GM12878 (cell line): ENCODE measurements at regions not wholly inside any gene's neighbourhood (a gene's known extent, or its start where the extent isn't known, plus 50 kb on each side); places are given as distances from the start of the nearest gene placed in this dataset.

Experiments used
- ATAC-seq: fragments of 200-7000 bp; cut with Tn5 transposase; 3 replicates; pipeline ENCODE4 v1.9.1; 2020; ENCODE audit warnings: mild to moderate bottlenecking, moderate library complexity
- BruUV-seq: library from RNA; stranded (reverse); fragments of 400-500 nt; replicated peaks from 2 replicates; lab custom pipeline; 2021; lab: Mats Ljungman, UMichigan
- CTCF ChIA-PET: fragments of 300-600 bp; sonication (Branson Sonifier 250); formaldehyde crosslinking; extraction: SDS; loops from one replicate; lab custom pipeline; 2021; ENCODE audit warnings: inconsistent platforms; lab: Yijun Ruan, JAX
- POLR2A ChIA-PET: fragments of 350-600 bp; formaldehyde crosslinking; extraction: SDS; loops from one replicate; lab custom pipeline; 2021; ENCODE audit warnings: inconsistent platforms; lab: Charles Lee
- RAD21 ChIA-PET: fragments of 300-600 bp; sonication (Branson Sonifier 250); formaldehyde crosslinking; loops from one replicate; lab custom pipeline; 2023; ENCODE audit warnings: antibody characterized with exemption; ENCODE audit not compliant: unreplicated experiment; lab: Charles Lee
- SMC1A ChIA-PET: fragments of 300-600 bp; sonication (Branson Sonifier 250); formaldehyde crosslinking; loops from one replicate; lab custom pipeline; 2023; ENCODE audit not compliant: unreplicated experiment, uncharacterized antibody; lab: Charles Lee
- DNase-seq: peaks from one replicate; pipeline ENCODE4 v3.0.0-alpha.2; 2011; ENCODE audit warnings: low read depth, low spot score
- FAIRE-seq: peaks from 3 replicates; lab custom pipeline; 2011; peaks lifted over from hg19 to GRCh38; lab: Jason Lieb, UNC
- H2AFZ ChIP-seq: 2 replicates; pipeline ENCODE4 v1.6.0; 2011; ENCODE audit warnings: low read depth, low read length, control low read depth; ENCODE audit not compliant: control insufficient read depth
- H3K27ac ChIP-seq: 2 replicates; pipeline ENCODE4 v1.5.1; 2011; ENCODE audit warnings: control low read depth; ENCODE audit not compliant: control insufficient read depth, insufficient read depth
- H3K27me3 ChIP-seq, 2 experiments: replicated peaks in 1 of 2; 2 replicates each; pipeline versions ENCODE4 v1.6.0 to v1.6.1; 2011; ENCODE audit warnings: low read length in 1 of 2; ENCODE audit not compliant: control insufficient read depth in 2 of 2, insufficient read depth in 2 of 2
- H3K36me3 ChIP-seq, 2 experiments: 2 replicates each; pipeline ENCODE4 v1.5.1; 2011; ENCODE audit warnings: low read length in 1 of 2; ENCODE audit not compliant: control insufficient read depth in 2 of 2, insufficient read depth in 2 of 2
- H3K4me1 ChIP-seq: 2 replicates; pipeline ENCODE4 v1.6.1; 2011; ENCODE audit warnings: mild to moderate bottlenecking, low read length, moderate library complexity, mixed read lengths; ENCODE audit not compliant: control insufficient read depth, insufficient read depth
- H3K4me2 ChIP-seq: 2 replicates; pipeline ENCODE4 v1.6.0; 2011; ENCODE audit warnings: control low read depth; ENCODE audit not compliant: control insufficient read depth, insufficient read depth
- H3K4me3 ChIP-seq: fragments of 200-600 bp; sonication (generic); 2 replicates; pipeline ENCODE4 v1.5.1; 2016
- H3K79me2 ChIP-seq: 2 replicates; pipeline ENCODE4 v1.6.0; 2011; ENCODE audit warnings: low read length; ENCODE audit not compliant: control insufficient read depth, insufficient read depth
- H3K9ac ChIP-seq: 2 replicates; pipeline ENCODE4 v1.8.0; 2011; ENCODE audit warnings: low read length, control low read depth, mixed read lengths; ENCODE audit not compliant: control insufficient read depth, insufficient read depth
- H3K9me3 ChIP-seq: replicated peaks from 3 replicates; pipeline ENCODE4 v1.5.1; 2011; ENCODE audit warnings: mild to moderate bottlenecking, low read length; ENCODE audit not compliant: control insufficient read depth, insufficient read depth
- H4K20me1 ChIP-seq: 2 replicates; pipeline ENCODE4 v1.6.0; 2011; ENCODE audit not compliant: control insufficient read depth, insufficient read depth
- EED ChIP-seq: sonication (generic); IDR thresholded peaks from 2 replicates; pipeline ENCODE4 v1.6.1; 2016; ENCODE audit warnings: antibody characterized with exemption, low read depth
- FOS ChIP-seq: IDR thresholded peaks from 3 replicates; pipeline ENCODE4 v1.6.1; 2011; ENCODE audit warnings: borderline replicate concordance; ENCODE audit not compliant: insufficient read length; ENCODE audit errors: extremely low read depth
- HDAC2 ChIP-seq: fragments of 200-600 bp; sonication (generic); IDR thresholded peaks from 2 replicates; pipeline ENCODE4 v1.6.1; 2017
- SPI1 ChIP-seq: IDR thresholded peaks from 2 replicates; pipeline ENCODE4 v1.6.1; 2011; ENCODE audit warnings: low read depth, mild to moderate bottlenecking, low read length, moderate library complexity, borderline replicate concordance; ENCODE audit not compliant: insufficient read depth
- SREBF2 ChIP-seq: IDR thresholded peaks from 2 replicates; pipeline ENCODE4 v1.6.1; 2012; ENCODE audit warnings: mild to moderate bottlenecking, low read length
- TARDBP ChIP-seq: IDR thresholded peaks from 2 replicates; pipeline ENCODE4 v1.6.1; 2016; ENCODE audit warnings: borderline replicate concordance
- ZBED1 ChIP-seq: IDR thresholded peaks from 2 replicates; pipeline ENCODE4 v1.6.1; 2016; ENCODE audit warnings: borderline replicate concordance
- ZNF207 ChIP-seq: fragments of 450-650 bp; IDR thresholded peaks from 2 replicates; pipeline ENCODE4 v1.6.1; 2014; ENCODE audit warnings: antibody characterized with exemption, mild to moderate bottlenecking, borderline replicate concordance
- ZNF217 ChIP-seq: fragments of 450-650 bp; IDR thresholded peaks from 2 replicates; pipeline ENCODE4 v1.6.1; 2017; ENCODE audit warnings: antibody characterized with exemption, mild to moderate bottlenecking
- ZNF24 ChIP-seq: fragments of 450-650 bp; IDR thresholded peaks from 2 replicates; pipeline ENCODE4 v1.6.1; 2017; ENCODE audit warnings: antibody characterized with exemption, mild to moderate bottlenecking
- WGBS: methylation state at CpG from one replicate; pipeline ENCODE4 v1.1.6; 2016; ENCODE audit warnings: low lambda C conversion rate; ENCODE audit not compliant: insufficient replicate concordance, insufficient coverage; ENCODE audit errors: missing lambda C conversion rate; 5-methylcytosine and 5-hydroxymethylcytosine counted together
- in situ Hi-C: fragments of 300-500 bp; cut with MboI; formaldehyde crosslinking; loops from 9 replicates; pipeline ENCODE4 v1.14.3; 2018; ENCODE audit warnings: mixed read lengths
- intact Hi-C: fragments of 100-400 bp; cut with micrococcal nuclease; formaldehyde crosslinking; loops from one replicate; pipeline ENCODE4 v1.14.2; 2022; ENCODE audit not compliant: unreplicated experiment
- TF ChIP-seq, protein P1 (sequence below): IDR thresholded peaks from 2 replicates; pipeline ENCODE4 v1.6.1; 2011; ENCODE audit warnings: borderline replicate concordance, low read depth, mild to moderate bottlenecking, moderate library complexity, mixed read lengths, low read length; ENCODE audit not compliant: insufficient read depth; ENCODE audit errors: extremely low read length

DNA sequence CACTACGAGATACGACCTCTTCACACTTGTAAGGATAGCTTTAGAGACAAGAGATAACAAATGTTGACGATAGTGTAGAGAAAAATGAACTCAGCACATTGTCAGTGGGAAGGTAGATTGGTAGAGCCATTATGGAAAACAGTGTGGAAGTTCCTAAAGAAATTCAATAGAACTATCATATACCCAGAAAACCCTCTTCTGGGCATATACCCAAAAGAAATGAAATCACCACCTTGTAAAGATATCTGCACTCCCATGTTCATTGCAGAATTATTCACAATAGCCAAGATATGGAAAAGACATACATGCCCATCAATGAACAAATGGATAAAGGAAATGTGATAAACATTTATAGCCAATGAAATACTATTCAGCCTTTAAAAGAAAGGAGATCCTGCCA is 499.8 kb upstream of the TBX3 start:
- in situ Hi-C loops (no loop called here), intact Hi-C loops (no loop called here)
- Histone ChIP-seq H3K79me2 (no peaks in the 10 kb centered on the region), H3K36me3 (no peaks in the 10 kb centered on the region), H4K20me1 (no peaks in the 10 kb centered on the region), H2AFZ (no peak overlapping the region), H3K4me1 (no peaks in the 10 kb centered on the region), H3K27ac (no peak overlapping the region), H3K9ac (no peak overlapping the region), H3K4me3 (no peak overlapping the region), H3K9me3 (no peaks in the 10 kb centered on the region), H3K27me3 (no peaks in the 10 kb centered on the region), H3K4me2 (no peak overlapping the region)
- BruUV-seq: no TSS peak
- ATAC-seq (no peak), FAIRE-seq (no peak), DNase-seq (no peak)
- no peak for TF ChIP-seq HDAC2
- TF ChIP-seq ZNF217: no peak
- TF ChIP-seq SREBF2: no peak
- TF ChIP-seq TARDBP: no peak
- TF ChIP-seq ZNF207: no peak
- TF ChIP-seq, protein P1, sequence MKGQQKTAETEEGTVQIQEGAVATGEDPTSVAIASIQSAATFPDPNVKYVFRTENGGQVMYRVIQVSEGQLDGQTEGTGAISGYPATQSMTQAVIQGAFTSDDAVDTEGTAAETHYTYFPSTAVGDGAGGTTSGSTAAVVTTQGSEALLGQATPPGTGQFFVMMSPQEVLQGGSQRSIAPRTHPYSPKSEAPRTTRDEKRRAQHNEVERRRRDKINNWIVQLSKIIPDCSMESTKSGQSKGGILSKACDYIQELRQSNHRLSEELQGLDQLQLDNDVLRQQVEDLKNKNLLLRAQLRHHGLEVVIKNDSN: no peak
- no peak for TF ChIP-seq EED
- no peak for TF ChIP-seq ZBED1
- no peak for TF ChIP-seq FOS
- no peak for TF ChIP-seq ZNF24
- TF ChIP-seq SPI1: no peak
- RAD21 ChIA-PET: no interaction called here
- POLR2A ChIA-PET: no interaction called here
- CTCF ChIA-PET: no interaction called here
- 16% methylated on average over 3 of the region's 3 CpGs for WGBS
- SMC1A ChIA-PET: no interaction called here
